Neural cell (in vitro differentiated cells): ENCODE measurements at regions not wholly inside any gene's neighbourhood (a gene's known extent, or its start where the extent isn't known, plus 50 kb on each side); places are given as distances from the start of the nearest gene placed in this dataset.

Source experiments
- H2AFZ ChIP-seq: fragments of 200-600, 300-800 bp; sonication (generic), shearing (Covaris generic); 2 replicates; pipeline ENCODE4 v1.6.0; 2014; ENCODE audit warnings: low read depth, mild to moderate bottlenecking, antibody characterized with exemption, low read length, moderate library complexity
- H3F3A ChIP-seq: fragments of 200-600 bp; shearing (Covaris generic); 2 replicates; pipeline ENCODE4 v1.6.1; 2016; ENCODE audit warnings: mild to moderate bottlenecking, moderate library complexity, mixed read lengths, antibody characterized with exemption, low read length; ENCODE audit not compliant: insufficient read depth, poor library complexity, severe bottlenecking
- H3K27ac ChIP-seq: fragments of 200-600, 300-800 bp; sonication (generic), shearing (Covaris generic); 2 replicates; pipeline ENCODE4 v1.5.1; 2014; ENCODE audit warnings: mild to moderate bottlenecking, low read length, moderate library complexity
- H3K27me3 ChIP-seq: fragments of 300-800, 200-600 bp; sonication (generic), shearing (Covaris generic); 2 replicates; pipeline ENCODE4 v1.6.0; 2014; ENCODE audit warnings: mild to moderate bottlenecking, low read depth, low read length, moderate library complexity; ENCODE audit not compliant: insufficient read depth
- H3K36me3 ChIP-seq: fragments of 300-800, 200-600 bp; sonication (generic), shearing (Covaris generic); 2 replicates; pipeline ENCODE4 v1.5.1; 2014; ENCODE audit warnings: mild to moderate bottlenecking, antibody characterized with exemption, low read length, moderate library complexity; ENCODE audit not compliant: insufficient read depth
- H3K4me2 ChIP-seq: fragments of 300-800, 200-600 bp; sonication (generic), shearing (Covaris generic); 2 replicates; pipeline ENCODE4 v1.6.0; 2014; ENCODE audit warnings: mild to moderate bottlenecking, low read length
- H3K4me3 ChIP-seq: fragments of 300-800, 200-600 bp; sonication (generic), shearing (Covaris generic); 2 replicates; pipeline ENCODE4 v1.5.1; 2014; ENCODE audit warnings: mild to moderate bottlenecking, low read length, moderate library complexity
- H3K79me2 ChIP-seq: fragments of 200-600 bp; shearing (Covaris generic); replicated peaks from 2 replicates; pipeline ENCODE4 v1.6.0; 2014; ENCODE audit warnings: mild to moderate bottlenecking, low read length, moderate library complexity; ENCODE audit not compliant: insufficient read depth
- H3K9ac ChIP-seq: fragments of 300-800, 200-600 bp; sonication (generic), shearing (Covaris generic); 2 replicates; pipeline ENCODE4 v1.6.1; 2016; ENCODE audit warnings: mild to moderate bottlenecking, low read length, mixed read lengths
- H3K9me2 ChIP-seq: fragments of 200-600 bp; shearing (Covaris generic); 2 replicates; pipeline ENCODE4 v1.6.1; 2016; ENCODE audit warnings: mild to moderate bottlenecking, low read length, mixed read lengths; ENCODE audit not compliant: insufficient read depth
- H3K9me3 ChIP-seq: fragments of 200-600, 300-800 bp; sonication (generic), shearing (Covaris generic); 2 replicates; pipeline ENCODE4 v1.6.1; 2016; ENCODE audit warnings: mild to moderate bottlenecking, mixed run types, low read length, moderate library complexity, mixed read lengths
- H4K20me1 ChIP-seq: fragments of 200-600 bp; shearing (Covaris generic); 2 replicates; pipeline ENCODE4 v1.6.1; 2016; ENCODE audit warnings: mild to moderate bottlenecking, mixed run types; ENCODE audit not compliant: insufficient read depth
- EP300 ChIP-seq: fragments of 450-650 bp; conservative IDR thresholded peaks from 2 replicates; pipeline ENCODE4 v1.6.1; 2014; ENCODE audit warnings: antibody characterized with exemption, mild to moderate bottlenecking, moderate library complexity; ENCODE audit not compliant: poor library complexity, severe bottlenecking
- EZH2 ChIP-seq: fragments of 200-600, 300-800 bp; shearing (Covaris generic), sonication (generic); IDR thresholded peaks from 2 replicates; pipeline ENCODE4 v1.6.1; 2014; ENCODE audit warnings: antibody characterized with exemption, low read length, borderline replicate concordance, mild to moderate bottlenecking; ENCODE audit not compliant: insufficient read depth, poor library complexity, severe bottlenecking
- MXI1 ChIP-seq: fragments of 450-650 bp; conservative IDR thresholded peaks from 2 replicates; pipeline ENCODE4 v1.6.1; 2014; ENCODE audit warnings: antibody characterized with exemption, mild to moderate bottlenecking; ENCODE audit not compliant: poor library complexity, severe bottlenecking
- POLR2AphosphoS5 ChIP-seq: IDR thresholded peaks from 2 replicates; pipeline ENCODE4 v1.6.1; 2012
- RAD21 ChIP-seq: fragments of 450-650 bp; conservative IDR thresholded peaks from 2 replicates; pipeline ENCODE4 v1.6.1; 2014; ENCODE audit warnings: antibody characterized with exemption, mild to moderate bottlenecking, moderate library complexity
- REST ChIP-seq: IDR thresholded peaks from 2 replicates; pipeline ENCODE4 v1.6.1; 2012; ENCODE audit warnings: borderline replicate concordance
- SMC3 ChIP-seq: fragments of 450-650 bp; conservative IDR thresholded peaks from 2 replicates; pipeline ENCODE4 v1.6.1; 2014; ENCODE audit warnings: antibody characterized with exemption, mild to moderate bottlenecking, moderate library complexity; ENCODE audit not compliant: poor library complexity
- TAF1 ChIP-seq: IDR thresholded peaks from 2 replicates; pipeline ENCODE4 v1.6.1; 2012; ENCODE audit warnings: low read depth
- TF ChIP-seq, protein P1 (sequence below): fragments of 450-650 bp; IDR thresholded peaks from 2 replicates; pipeline ENCODE4 v1.5.1; 2014; ENCODE audit warnings: antibody characterized with exemption, mild to moderate bottlenecking, moderate library complexity; ENCODE audit not compliant: poor library complexity, severe bottlenecking

DNA sequence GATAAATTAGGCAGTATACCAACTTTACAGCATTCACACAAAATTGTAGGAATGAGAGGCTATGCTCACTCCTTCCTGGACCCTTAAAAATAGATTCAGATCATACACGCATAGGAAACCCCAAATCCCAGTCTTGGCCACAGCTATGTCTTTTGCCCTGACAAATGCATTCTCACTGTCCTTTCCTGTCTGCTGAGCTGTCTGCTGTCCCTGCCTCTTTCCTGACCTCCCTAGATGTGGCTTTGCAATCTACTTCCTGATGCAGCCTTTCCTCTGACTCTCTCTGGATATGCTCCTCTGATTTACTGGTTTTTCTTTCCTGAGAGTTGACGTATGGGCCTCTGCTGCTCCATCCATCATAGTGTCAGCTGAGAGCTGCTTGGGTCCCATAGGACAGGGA, 59.8 kb upstream of the SLC35F3 start:
- no peak overlapping the region for H2AFZ ChIP-seq
- no peaks in the 10 kb centered on the region for H3K9me2 ChIP-seq
- no peaks in the 10 kb centered on the region for H3K79me2 ChIP-seq
- H3K9me3 ChIP-seq, result no peaks in the 10 kb centered on the region
- no peak for TF ChIP-seq TAF1
- no peak for TF ChIP-seq REST
- TF ChIP-seq EP300, result no peak
- no peak for TF ChIP-seq MXI1
- TF ChIP-seq, protein P1, sequence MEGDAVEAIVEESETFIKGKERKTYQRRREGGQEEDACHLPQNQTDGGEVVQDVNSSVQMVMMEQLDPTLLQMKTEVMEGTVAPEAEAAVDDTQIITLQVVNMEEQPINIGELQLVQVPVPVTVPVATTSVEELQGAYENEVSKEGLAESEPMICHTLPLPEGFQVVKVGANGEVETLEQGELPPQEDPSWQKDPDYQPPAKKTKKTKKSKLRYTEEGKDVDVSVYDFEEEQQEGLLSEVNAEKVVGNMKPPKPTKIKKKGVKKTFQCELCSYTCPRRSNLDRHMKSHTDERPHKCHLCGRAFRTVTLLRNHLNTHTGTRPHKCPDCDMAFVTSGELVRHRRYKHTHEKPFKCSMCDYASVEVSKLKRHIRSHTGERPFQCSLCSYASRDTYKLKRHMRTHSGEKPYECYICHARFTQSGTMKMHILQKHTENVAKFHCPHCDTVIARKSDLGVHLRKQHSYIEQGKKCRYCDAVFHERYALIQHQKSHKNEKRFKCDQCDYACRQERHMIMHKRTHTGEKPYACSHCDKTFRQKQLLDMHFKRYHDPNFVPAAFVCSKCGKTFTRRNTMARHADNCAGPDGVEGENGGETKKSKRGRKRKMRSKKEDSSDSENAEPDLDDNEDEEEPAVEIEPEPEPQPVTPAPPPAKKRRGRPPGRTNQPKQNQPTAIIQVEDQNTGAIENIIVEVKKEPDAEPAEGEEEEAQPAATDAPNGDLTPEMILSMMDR, result no peak
- no peak for TF ChIP-seq POLR2AphosphoS5
- no peak for TF ChIP-seq RAD21
- TF ChIP-seq SMC3, result no peak
- TF ChIP-seq EZH2, result no peak
- H3K27ac ChIP-seq, result no peak overlapping the region
- no peaks in the 10 kb centered on the region for H3F3A ChIP-seq
- H3K4me2 ChIP-seq, result no peak overlapping the region
- H3K9ac ChIP-seq, result no peak overlapping the region
- H3K4me3 ChIP-seq, result no peak overlapping the region
- no peaks in the 10 kb centered on the region for H3K27me3 ChIP-seq
- no peaks in the 10 kb centered on the region for H4K20me1 ChIP-seq
- no peaks in the 10 kb centered on the region for H3K36me3 ChIP-seq
